Left ventricle myocardium superior (tissue), 1 donor: ENCODE measurements at regions not wholly inside any gene's neighbourhood (a gene's known extent, or its start where the extent isn't known, plus 50 kb on each side); places are given as distances from the start of the nearest gene placed in this dataset.

Experiments used
- ATAC-seq: fragments of 200-7000 bp; cut with Tn5 transposase; one replicate; pipeline ENCODE4 v1.9.1; 2020; ENCODE audit warnings: mild to moderate bottlenecking, moderate library complexity
- DNase-seq: peaks from one replicate; pipeline ENCODE4 v3.0.0-alpha.2; 2020
- intact Hi-C: fragments of 100-400 bp; cut with micrococcal nuclease; formaldehyde crosslinking; loops from one replicate; pipeline ENCODE4 v1.11.0; 2022
- donor health status: DM: no; HTN: yes; CAD: no; lungs with severe emphysema.

- intact Hi-C loops: no loop called here
- ATAC-seq (no peak), DNase-seq (no peak)
Measured at GRCh38 chr5:3307982-3308621, 287.5 kb upstream of the IRX1 start.

- ATAC-seq (no peak), DNase-seq (no peak)
- intact Hi-C loops: no loop called here
Measured at GRCh38 chr5:3305432-3305831, 290.2 kb upstream of the IRX1 start.

GRCh38 chr5:3304346-3304745, 291.3 kb upstream of the IRX1 start:
- ATAC-seq (no peak), DNase-seq (no peak)
- intact Hi-C loops: no loop called here

- DNase-seq (no peak), ATAC-seq (no peak)
- intact Hi-C loops: no loop called here
Measured at GRCh38 chr5:3303777-3304176, 291.9 kb upstream of the IRX1 start.

GRCh38 chr5:3302228-3302627, 293.4 kb upstream of the IRX1 start:
- intact Hi-C loops: no loop called here

GRCh38 chr5:3301306-3301705, 294.3 kb upstream of the IRX1 start:
- no peak for DNase-seq
- intact Hi-C loops: no loop called here
- no peak for ATAC-seq

More at GRCh38 chr5:3302228-3302627, 293.4 kb upstream of the IRX1 start:
- no peak for DNase-seq
- no peak for ATAC-seq

- DNase-seq (no peak), ATAC-seq (no peak)
- intact Hi-C loops: no loop called here
Measured at GRCh38 chr5:3300726-3301125, 294.9 kb upstream of the IRX1 start.

- DNase-seq (no peak), ATAC-seq (no peak)
- intact Hi-C loops: no loop called here
Measured at GRCh38 chr5:3299441-3299840, 296.2 kb upstream of the IRX1 start.

- intact Hi-C loops: no loop called here
- ATAC-seq (no peak), DNase-seq (no peak)
Measured at GRCh38 chr5:3297853-3298252, 297.8 kb upstream of the IRX1 start.

- intact Hi-C loops: no loop called here
- DNase-seq (no peak), ATAC-seq (no peak)
Measured at GRCh38 chr5:3288325-3288724, 307.3 kb upstream of the IRX1 start.

GRCh38 chr5:3287516-3287915, 308.1 kb upstream of the IRX1 start:
- intact Hi-C loops: no loop called here
- DNase-seq (no peak), ATAC-seq (no peak)

GRCh38 chr5:3285621-3286020, 310.0 kb upstream of the IRX1 start:
- DNase-seq (no peak), ATAC-seq (no peak)
- intact Hi-C loops: no loop called here

GRCh38 chr5:3284506-3284905, 311.1 kb upstream of the IRX1 start:
- intact Hi-C loops: no loop called here
- ATAC-seq: no peak
- no peak for DNase-seq

GRCh38 chr5:3282841-3283240, 312.8 kb upstream of the IRX1 start:
- no peak for DNase-seq
- no peak for ATAC-seq
- intact Hi-C loops: no loop called here

- ATAC-seq: no peak
- intact Hi-C loops: no loop called here
- DNase-seq: no peak
Measured at GRCh38 chr5:3281366-3281765, 314.3 kb upstream of the IRX1 start.

GRCh38 chr5:3278643-3279042, 317.0 kb upstream of the IRX1 start:
- intact Hi-C loops: no loop called here
- ATAC-seq (no peak), DNase-seq (no peak)

- ATAC-seq (no peak), DNase-seq (no peak)
- intact Hi-C loops: no loop called here
Measured at GRCh38 chr5:3277590-3278196, 317.9 kb upstream of the IRX1 start.

- ATAC-seq (no peak), DNase-seq (no peak)
- intact Hi-C loops: no loop called here
Measured at GRCh38 chr5:3276896-3277295, 318.7 kb upstream of the IRX1 start.

GRCh38 chr5:3269395-3270169, 326.1 kb upstream of the IRX1 start:
- ATAC-seq (no peak), DNase-seq (no peak)
- intact Hi-C loops: no loop called here

GRCh38 chr5:3268760-3269330, 326.8 kb upstream of the IRX1 start:
- no peak for DNase-seq
- intact Hi-C loops: no loop called here
- no peak for ATAC-seq
